ENCODE measurements at regions not wholly inside any gene's neighbourhood (a gene's known extent, or its start where the extent isn't known, plus 50 kb on each side); places are given as distances from the start of the nearest gene placed in this dataset.
"Not testable (repeated sequence)": the region's sequence is repeated elsewhere in the genome, so short reads cannot be mapped to it uniquely, and the experiment has no call there.

DNA sequence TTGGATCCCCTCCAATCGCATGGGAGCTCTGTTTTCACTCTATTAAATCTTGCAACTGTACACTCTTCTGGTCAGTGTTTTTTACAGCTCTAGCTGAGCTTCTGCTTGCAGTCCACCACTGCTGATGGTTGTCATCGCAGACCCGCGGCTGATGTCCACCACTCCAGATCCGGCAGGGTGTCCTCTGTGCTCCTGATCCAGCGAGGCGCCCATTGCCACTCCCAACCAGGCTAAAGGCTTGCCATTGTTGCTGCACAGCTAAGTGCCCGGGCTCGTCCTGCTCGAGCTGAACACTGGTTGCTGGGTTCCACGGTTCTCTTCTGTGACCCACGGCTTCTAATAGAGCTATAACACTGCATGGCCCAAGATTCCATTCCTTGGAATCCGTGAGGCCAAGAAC lies 70.7 kb upstream of the NCAM2 start:
- not testable (repeated sequence) for TF ChIP-seq EZH2phosphoT487 (IDR thresholded peaks at IDR 0.05; ENCODE audit: insufficient read depth, low read depth); EZH2 (IDR thresholded peaks at IDR 0.05; ENCODE audit: insufficient read depth, poor library complexity, severe bottlenecking)
